Neural cell (in vitro differentiated cells): ENCODE measurements at regions not wholly inside any gene's neighbourhood (a gene's known extent, or its start where the extent isn't known, plus 50 kb on each side); places are given as distances from the start of the nearest gene placed in this dataset.

Source experiments
- H2AFZ ChIP-seq: fragments of 200-600, 300-800 bp; sonication (generic), shearing (Covaris generic); 2 replicates; pipeline ENCODE4 v1.6.0; 2014; ENCODE audit warnings: low read depth, mild to moderate bottlenecking, antibody characterized with exemption, low read length, moderate library complexity
- H3F3A ChIP-seq: fragments of 200-600 bp; shearing (Covaris generic); 2 replicates; pipeline ENCODE4 v1.6.1; 2016; ENCODE audit warnings: mild to moderate bottlenecking, moderate library complexity, mixed read lengths, antibody characterized with exemption, low read length; ENCODE audit not compliant: insufficient read depth, poor library complexity, severe bottlenecking
- H3K27ac ChIP-seq: fragments of 200-600, 300-800 bp; sonication (generic), shearing (Covaris generic); 2 replicates; pipeline ENCODE4 v1.5.1; 2014; ENCODE audit warnings: mild to moderate bottlenecking, low read length, moderate library complexity
- H3K27me3 ChIP-seq: fragments of 300-800, 200-600 bp; sonication (generic), shearing (Covaris generic); 2 replicates; pipeline ENCODE4 v1.6.0; 2014; ENCODE audit warnings: mild to moderate bottlenecking, low read depth, low read length, moderate library complexity; ENCODE audit not compliant: insufficient read depth
- H3K36me3 ChIP-seq: fragments of 300-800, 200-600 bp; sonication (generic), shearing (Covaris generic); 2 replicates; pipeline ENCODE4 v1.5.1; 2014; ENCODE audit warnings: mild to moderate bottlenecking, antibody characterized with exemption, low read length, moderate library complexity; ENCODE audit not compliant: insufficient read depth
- H3K4me2 ChIP-seq: fragments of 300-800, 200-600 bp; sonication (generic), shearing (Covaris generic); 2 replicates; pipeline ENCODE4 v1.6.0; 2014; ENCODE audit warnings: mild to moderate bottlenecking, low read length
- H3K4me3 ChIP-seq: fragments of 300-800, 200-600 bp; sonication (generic), shearing (Covaris generic); 2 replicates; pipeline ENCODE4 v1.5.1; 2014; ENCODE audit warnings: mild to moderate bottlenecking, low read length, moderate library complexity
- H3K79me2 ChIP-seq: fragments of 200-600 bp; shearing (Covaris generic); replicated peaks from 2 replicates; pipeline ENCODE4 v1.6.0; 2014; ENCODE audit warnings: mild to moderate bottlenecking, low read length, moderate library complexity; ENCODE audit not compliant: insufficient read depth
- H3K9ac ChIP-seq: fragments of 300-800, 200-600 bp; sonication (generic), shearing (Covaris generic); 2 replicates; pipeline ENCODE4 v1.6.1; 2016; ENCODE audit warnings: mild to moderate bottlenecking, low read length, mixed read lengths
- H3K9me2 ChIP-seq: fragments of 200-600 bp; shearing (Covaris generic); 2 replicates; pipeline ENCODE4 v1.6.1; 2016; ENCODE audit warnings: mild to moderate bottlenecking, low read length, mixed read lengths; ENCODE audit not compliant: insufficient read depth
- H3K9me3 ChIP-seq: fragments of 200-600, 300-800 bp; sonication (generic), shearing (Covaris generic); 2 replicates; pipeline ENCODE4 v1.6.1; 2016; ENCODE audit warnings: mild to moderate bottlenecking, mixed run types, low read length, moderate library complexity, mixed read lengths
- H4K20me1 ChIP-seq: fragments of 200-600 bp; shearing (Covaris generic); 2 replicates; pipeline ENCODE4 v1.6.1; 2016; ENCODE audit warnings: mild to moderate bottlenecking, mixed run types; ENCODE audit not compliant: insufficient read depth
- CTCF ChIP-seq: fragments of 450-650 bp; IDR thresholded peaks from 2 replicates; pipeline ENCODE4 v1.5.1; 2014; ENCODE audit warnings: antibody characterized with exemption, mild to moderate bottlenecking, moderate library complexity; ENCODE audit not compliant: poor library complexity, severe bottlenecking
- EP300 ChIP-seq: fragments of 450-650 bp; conservative IDR thresholded peaks from 2 replicates; pipeline ENCODE4 v1.6.1; 2014; ENCODE audit warnings: antibody characterized with exemption, mild to moderate bottlenecking, moderate library complexity; ENCODE audit not compliant: poor library complexity, severe bottlenecking
- EZH2 ChIP-seq: fragments of 200-600, 300-800 bp; shearing (Covaris generic), sonication (generic); IDR thresholded peaks from 2 replicates; pipeline ENCODE4 v1.6.1; 2014; ENCODE audit warnings: antibody characterized with exemption, low read length, borderline replicate concordance, mild to moderate bottlenecking; ENCODE audit not compliant: insufficient read depth, poor library complexity, severe bottlenecking
- MXI1 ChIP-seq: fragments of 450-650 bp; conservative IDR thresholded peaks from 2 replicates; pipeline ENCODE4 v1.6.1; 2014; ENCODE audit warnings: antibody characterized with exemption, mild to moderate bottlenecking; ENCODE audit not compliant: poor library complexity, severe bottlenecking
- POLR2AphosphoS5 ChIP-seq: IDR thresholded peaks from 2 replicates; pipeline ENCODE4 v1.6.1; 2012
- RAD21 ChIP-seq: fragments of 450-650 bp; conservative IDR thresholded peaks from 2 replicates; pipeline ENCODE4 v1.6.1; 2014; ENCODE audit warnings: antibody characterized with exemption, mild to moderate bottlenecking, moderate library complexity
- REST ChIP-seq: IDR thresholded peaks from 2 replicates; pipeline ENCODE4 v1.6.1; 2012; ENCODE audit warnings: borderline replicate concordance
- SMC3 ChIP-seq: fragments of 450-650 bp; conservative IDR thresholded peaks from 2 replicates; pipeline ENCODE4 v1.6.1; 2014; ENCODE audit warnings: antibody characterized with exemption, mild to moderate bottlenecking, moderate library complexity; ENCODE audit not compliant: poor library complexity
- TAF1 ChIP-seq: IDR thresholded peaks from 2 replicates; pipeline ENCODE4 v1.6.1; 2012; ENCODE audit warnings: low read depth

DNA sequence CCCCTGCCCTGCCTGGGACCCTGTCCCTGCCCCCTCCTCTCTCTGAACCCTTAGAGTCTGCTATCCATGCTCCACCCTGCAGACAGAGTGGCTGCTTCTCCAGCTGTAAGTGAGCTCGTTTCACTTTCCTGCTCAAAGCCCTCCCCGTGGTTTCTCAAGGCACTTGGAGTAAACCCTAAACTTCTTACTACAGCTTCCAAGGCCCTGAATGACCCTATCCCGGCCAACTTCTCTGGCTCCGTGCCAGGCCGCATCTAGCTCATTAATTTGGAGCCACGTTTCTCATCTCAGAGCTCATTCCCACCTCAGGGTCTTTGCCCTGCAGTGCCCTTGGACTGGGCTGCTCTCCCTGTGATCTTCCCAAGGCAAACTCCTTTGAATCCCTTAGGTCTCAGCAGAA is 235.1 kb upstream of the RUNX1 start:
- no peaks in the 10 kb centered on the region for H3F3A ChIP-seq
- no peak overlapping the region for H3K27ac ChIP-seq
- H3K79me2 ChIP-seq: no peaks in the 10 kb centered on the region
- no peak overlapping the region for H2AFZ ChIP-seq
- no peaks in the 10 kb centered on the region for H3K9me3 ChIP-seq
- TF ChIP-seq CTCF (no peak), EP300 (no peak), POLR2AphosphoS5 (no peak), SMC3 (no peak), MXI1 (no peak), RAD21 (no peak), EZH2 (no peak), TAF1 (no peak), REST (no peak)
- H3K9me2 ChIP-seq: no peaks in the 10 kb centered on the region
- H3K4me2 ChIP-seq: no peak overlapping the region
- no peak overlapping the region for H3K4me3 ChIP-seq
- no peak overlapping the region for H3K9ac ChIP-seq
- H3K27me3 ChIP-seq: no peaks in the 10 kb centered on the region
- H4K20me1 ChIP-seq: no peaks in the 10 kb centered on the region
- H3K36me3 ChIP-seq: no peaks in the 10 kb centered on the region

GRCh38 chr21:35282944-35283343 is 233.8 kb upstream of the RUNX1 start:
- no peak overlapping the region for H2AFZ ChIP-seq
- H3F3A ChIP-seq: no peaks in the 10 kb centered on the region
- H3K4me2 ChIP-seq: no peak overlapping the region
- no peaks in the 10 kb centered on the region for H3K79me2 ChIP-seq
- H3K27ac ChIP-seq: no peak overlapping the region
- no peak overlapping the region for H3K4me3 ChIP-seq
- no peaks in the 10 kb centered on the region for H4K20me1 ChIP-seq
- no peaks in the 10 kb centered on the region for H3K36me3 ChIP-seq
- H3K9me3 ChIP-seq: no peaks in the 10 kb centered on the region
- no peak for TF ChIP-seq RAD21
- no peak for TF ChIP-seq EZH2
- no peak for TF ChIP-seq POLR2AphosphoS5
- no peak for TF ChIP-seq MXI1
- TF ChIP-seq TAF1: no peak
- TF ChIP-seq EP300: no peak
- TF ChIP-seq REST: no peak
- TF ChIP-seq SMC3: no peak
- TF ChIP-seq CTCF: no peak
- no peak overlapping the region for H3K9ac ChIP-seq
- H3K9me2 ChIP-seq: no peaks in the 10 kb centered on the region
- no peaks in the 10 kb centered on the region for H3K27me3 ChIP-seq
